IMR-90 (cell line): ENCODE measurements at regions not wholly inside any gene's neighbourhood (a gene's known extent, or its start where the extent isn't known, plus 50 kb on each side); places are given as distances from the start of the nearest gene placed in this dataset.

Experiments
- ATAC-seq: fragments of 200-7000 bp; cut with Tn5 transposase; 2 replicates; pipeline ENCODE4 v1.9.1; 2020; ENCODE audit warnings: low read depth, mild to moderate bottlenecking, moderate library complexity
- BruUV-seq: library from RNA; stranded (reverse); fragments of 400-500 nt; replicated peaks from 2 replicates; lab custom pipeline; 2021; lab: Mats Ljungman, UMichigan
- CTCF ChIA-PET: fragments of 300-600 bp; formaldehyde crosslinking; extraction: SDS; loops from one replicate; lab custom pipeline; 2021; ENCODE audit warnings: antibody characterized with exemption; lab: Yijun Ruan, JAX
- POLR2A ChIA-PET: fragments of 300-600 bp; sonication (Branson Sonifier 250); formaldehyde crosslinking; loops from one replicate; lab custom pipeline; 2022; ENCODE audit warnings: antibody characterized with exemption; ENCODE audit not compliant: unreplicated experiment; lab: Charles Lee
- DNase-seq: peaks from one replicate; pipeline ENCODE4 v3.0.0; 2013
- H2AFZ ChIP-seq: replicated peaks from 2 replicates; pipeline ENCODE3; 2013; ENCODE audit warnings: low read length, mild to moderate bottlenecking; ENCODE audit not compliant: poor library complexity
- H2AK5ac ChIP-seq: 2 replicates; pipeline ENCODE4 v1.6.1; 2013; ENCODE audit warnings: low read depth, low read length, inconsistent platforms
- H2AK9ac ChIP-seq: replicated peaks from 2 replicates; pipeline ENCODE3; 2013; ENCODE audit warnings: mild to moderate bottlenecking, low read depth, low read length, moderate library complexity; ENCODE audit not compliant: poor library complexity
- H2BK120ac ChIP-seq: 2 replicates; pipeline ENCODE4 v1.6.1; 2013; ENCODE audit warnings: low read depth, low read length, inconsistent platforms
- H2BK15ac ChIP-seq: 3 replicates; pipeline ENCODE4 v1.6.1; 2013; ENCODE audit warnings: low read depth, low read length, inconsistent platforms
- H2BK20ac ChIP-seq: 2 replicates; pipeline ENCODE4 v1.6.1; 2013; ENCODE audit warnings: low read depth, mild to moderate bottlenecking, inconsistent platforms, low read length, moderate library complexity
- H2BK5ac ChIP-seq: 2 replicates; pipeline ENCODE4 v1.6.1; 2013; ENCODE audit warnings: mild to moderate bottlenecking, low read depth, low read length, inconsistent platforms; ENCODE audit not compliant: poor library complexity, severe bottlenecking
- H3K14ac ChIP-seq: replicated peaks from 2 replicates; pipeline ENCODE4 v1.6.1; 2013; ENCODE audit warnings: low read depth, low read length, inconsistent platforms
- H3K18ac ChIP-seq: 2 replicates; pipeline ENCODE4 v1.6.1; 2013; ENCODE audit warnings: low read depth, low read length, control low read depth
- H3K23ac ChIP-seq: 2 replicates; pipeline ENCODE4 v1.6.1; 2013; ENCODE audit warnings: low read depth, low read length, inconsistent platforms
- H3K27ac ChIP-seq: 2 replicates; pipeline ENCODE4 v1.5.1; 2013; ENCODE audit warnings: mild to moderate bottlenecking, control low read depth, low read length; ENCODE audit not compliant: insufficient read depth
- H3K27me3 ChIP-seq: 2 replicates; pipeline ENCODE4 v1.6.1; 2013; ENCODE audit warnings: low read length; ENCODE audit not compliant: control insufficient read depth, insufficient read depth
- H3K36me3 ChIP-seq: 2 replicates; pipeline ENCODE4 v1.6.1; 2013; ENCODE audit warnings: low read length, mixed read lengths; ENCODE audit not compliant: control insufficient read depth, insufficient read depth
- H3K4ac ChIP-seq: 2 replicates; pipeline ENCODE4 v1.6.1; 2013; ENCODE audit warnings: low read depth, low read length, inconsistent platforms
- H3K4me1 ChIP-seq: 2 replicates; pipeline ENCODE4 v1.6.1; 2013; ENCODE audit warnings: low read length, mixed read lengths; ENCODE audit not compliant: control insufficient read depth, insufficient read depth
- H3K4me2 ChIP-seq: 2 replicates; pipeline ENCODE4 v1.6.1; 2013; ENCODE audit warnings: low read depth, mild to moderate bottlenecking, control low read depth, low read length, moderate library complexity
- H3K4me3 ChIP-seq: 2 replicates; pipeline ENCODE4 v1.5.1; 2013; ENCODE audit warnings: low read depth, mild to moderate bottlenecking, control low read depth, low read length, moderate library complexity; ENCODE audit not compliant: insufficient read depth
- H3K56ac ChIP-seq: 2 replicates; pipeline ENCODE4 v1.6.1; 2013; ENCODE audit warnings: low read length, inconsistent platforms; ENCODE audit not compliant: insufficient read depth; ENCODE audit errors: extremely low read depth
- H3K79me1 ChIP-seq, 2 experiments: 2 replicates each; pipeline ENCODE4 v1.6.1; 2013; ENCODE audit warnings: low read length in 2 of 2, inconsistent platforms in 1 of 2, low read depth in 1 of 2
- H3K9ac ChIP-seq: 2 replicates; pipeline ENCODE4 v1.6.1; 2013; ENCODE audit warnings: low read depth, low read length, control low read depth
- H3K9me1 ChIP-seq: 2 replicates; pipeline ENCODE4 v1.6.1; 2013; ENCODE audit warnings: low read length, inconsistent platforms; ENCODE audit not compliant: insufficient read depth
- H3K9me3 ChIP-seq: 2 replicates; pipeline ENCODE4 v1.6.1; 2013; ENCODE audit warnings: low read length; ENCODE audit not compliant: control insufficient read depth, insufficient read depth
- H4K20me1 ChIP-seq: 2 replicates; pipeline ENCODE4 v1.6.1; 2013; ENCODE audit warnings: low read length, inconsistent platforms; ENCODE audit not compliant: insufficient read depth
- H4K5ac ChIP-seq: 2 replicates; pipeline ENCODE4 v1.6.1; 2013; ENCODE audit warnings: mild to moderate bottlenecking, low read depth, low read length, control low read depth
- H4K8ac ChIP-seq, 2 experiments: 2 replicates each; pipeline ENCODE4 v1.6.1; 2013; ENCODE audit warnings: low read depth in 2 of 2, low read length in 2 of 2, control low read depth in 1 of 2, inconsistent platforms in 1 of 2
- H4K91ac ChIP-seq: 2 replicates; pipeline ENCODE4 v1.6.1; 2013; ENCODE audit warnings: low read depth, low read length, inconsistent platforms; ENCODE audit not compliant: insufficient read depth
- BHLHE40 ChIP-seq: fragments of 150-350 bp; IDR thresholded peaks from 2 replicates; pipeline ENCODE4 v1.6.1; 2016; ENCODE audit warnings: mild to moderate bottlenecking, low read depth, low read length
- FOS ChIP-seq: fragments of 150-350 bp; IDR thresholded peaks from 2 replicates; pipeline ENCODE4 v1.6.1; 2016; ENCODE audit warnings: low read depth, low read length
- MAZ ChIP-seq: IDR thresholded peaks from 2 replicates; pipeline ENCODE4 v1.6.1; 2012; ENCODE audit warnings: low read depth, mild to moderate bottlenecking, low read length, improper control_type of control experiment, moderate library complexity, borderline replicate concordance
- NFE2L2 ChIP-seq: fragments of 150-350 bp; IDR thresholded peaks from 2 replicates; pipeline ENCODE4 v1.6.1; 2016; ENCODE audit warnings: low read depth, mild to moderate bottlenecking, low read length
- POLR2A ChIP-seq: IDR thresholded peaks from 2 replicates; pipeline ENCODE4 v1.6.1; 2012; ENCODE audit warnings: mild to moderate bottlenecking, low read depth, low read length
- WGBS, 2 experiments: methylation state at CpG; one replicate each; pipeline versions ENCODE4 v1.1.5 to v1.1.7; 2013; ENCODE audit warnings: missing lambda C conversion rate in 2 of 2; ENCODE audit not compliant: insufficient read length in 1 of 2; ENCODE audit errors: extremely low coverage in 2 of 2; 5-methylcytosine and 5-hydroxymethylcytosine counted together
- dilution Hi-C: fragments of 300-500 bp; cut with HindIII; formaldehyde crosslinking; loops from one replicate; pipeline ENCODE4 v1.14.3; 2018; ENCODE audit warnings: low sequenced_read_pairs; ENCODE audit not compliant: unreplicated experiment
- in situ Hi-C: fragments of 300-500 bp; cut with MboI; formaldehyde crosslinking; loops from 3 replicates; pipeline ENCODE4 v1.14.3; 2019; ENCODE audit warnings: low sequenced_read_pairs, inconsistent platforms, mixed read lengths
- intact Hi-C: fragments of 100-400 bp; cut with micrococcal nuclease; formaldehyde crosslinking; loops from 2 replicates; pipeline ENCODE4 v1.10.0; 2022
- TF ChIP-seq, protein P1 (sequence below): fragments of 150-350 bp; IDR thresholded peaks from 2 replicates; pipeline ENCODE4 v1.6.1; 2016; ENCODE audit warnings: low read depth, mild to moderate bottlenecking, low read length, moderate library complexity, borderline replicate concordance
- TF ChIP-seq, protein P2 (sequence below): fragments of 150-350 bp; IDR thresholded peaks from 2 replicates; pipeline ENCODE4 v1.6.1; 2017; ENCODE audit warnings: mild to moderate bottlenecking, antibody characterized with exemption, low read length, low read depth

DNA sequence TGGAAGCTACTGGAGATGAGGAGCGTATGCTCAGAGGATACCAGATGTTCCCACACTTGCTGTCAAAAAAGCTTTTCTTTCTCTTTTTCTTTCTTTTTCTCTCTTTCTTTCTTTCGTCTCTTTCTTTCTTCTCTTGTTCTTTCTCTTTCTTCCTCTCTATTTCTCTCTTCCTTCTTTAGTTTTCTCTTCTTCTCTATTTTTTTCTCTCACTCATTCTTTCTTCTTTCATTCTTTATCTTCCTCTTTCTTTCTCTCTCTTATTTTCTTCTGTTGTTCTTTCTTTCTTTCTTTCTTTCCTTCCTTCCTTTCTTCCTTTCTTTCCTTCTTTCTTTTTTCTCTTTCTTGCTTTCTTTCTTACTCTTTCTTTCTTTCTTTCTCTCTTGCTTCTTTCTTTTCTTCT lies 457.6 kb downstream of the CMPK2 start:
- H2AFZ ChIP-seq = no peak overlapping the region
- H3K4me1 ChIP-seq = peaks cover 1% of the 10 kb centered on the region; the same call in 1 of the 2 replicates
- intact Hi-C loops = no loop called here
- TF ChIP-seq NFE2L2 (no peak), FOS (no peak), MAZ (no peak), POLR2A (no peak), BHLHE40 (no peak)
- TF ChIP-seq, protein P1, sequence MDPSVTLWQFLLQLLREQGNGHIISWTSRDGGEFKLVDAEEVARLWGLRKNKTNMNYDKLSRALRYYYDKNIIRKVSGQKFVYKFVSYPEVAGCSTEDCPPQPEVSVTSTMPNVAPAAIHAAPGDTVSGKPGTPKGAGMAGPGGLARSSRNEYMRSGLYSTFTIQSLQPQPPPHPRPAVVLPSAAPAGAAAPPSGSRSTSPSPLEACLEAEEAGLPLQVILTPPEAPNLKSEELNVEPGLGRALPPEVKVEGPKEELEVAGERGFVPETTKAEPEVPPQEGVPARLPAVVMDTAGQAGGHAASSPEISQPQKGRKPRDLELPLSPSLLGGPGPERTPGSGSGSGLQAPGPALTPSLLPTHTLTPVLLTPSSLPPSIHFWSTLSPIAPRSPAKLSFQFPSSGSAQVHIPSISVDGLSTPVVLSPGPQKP = no peak
- TF ChIP-seq, protein P2, sequence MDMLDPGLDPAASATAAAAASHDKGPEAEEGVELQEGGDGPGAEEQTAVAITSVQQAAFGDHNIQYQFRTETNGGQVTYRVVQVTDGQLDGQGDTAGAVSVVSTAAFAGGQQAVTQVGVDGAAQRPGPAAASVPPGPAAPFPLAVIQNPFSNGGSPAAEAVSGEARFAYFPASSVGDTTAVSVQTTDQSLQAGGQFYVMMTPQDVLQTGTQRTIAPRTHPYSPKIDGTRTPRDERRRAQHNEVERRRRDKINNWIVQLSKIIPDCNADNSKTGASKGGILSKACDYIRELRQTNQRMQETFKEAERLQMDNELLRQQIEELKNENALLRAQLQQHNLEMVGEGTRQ = no peak
- no peak overlapping the region for H2BK15ac ChIP-seq
- H3K27me3 ChIP-seq = no peaks in the 10 kb centered on the region
- in situ Hi-C loops = no loop called here
- no peaks in the 10 kb centered on the region for H3K9me3 ChIP-seq
- CTCF ChIA-PET = no interaction called here
- H3K9ac ChIP-seq = no peak overlapping the region
- H3K18ac ChIP-seq = no peak overlapping the region
- BruUV-seq = no TSS peak
- H2AK9ac ChIP-seq = no peak overlapping the region
- H3K4me2 ChIP-seq = no peak overlapping the region
- no peak overlapping the region for H4K5ac ChIP-seq
- no peaks in the 10 kb centered on the region for H4K20me1 ChIP-seq
- no peak overlapping the region for H4K8ac ChIP-seq
- no peak overlapping the region for H3K27ac ChIP-seq
- H3K36me3 ChIP-seq = no peaks in the 10 kb centered on the region
- H2BK5ac ChIP-seq = no peak overlapping the region
- ATAC-seq = no peak
- POLR2A ChIA-PET = no interaction called here
- dilution Hi-C loops = no loop called here
- no peak overlapping the region for H3K56ac ChIP-seq
- H2BK120ac ChIP-seq = no peak overlapping the region
- H3K4me3 ChIP-seq = no peak overlapping the region
- DNase-seq = no peak
- H3K4ac ChIP-seq = no peak overlapping the region
- H3K9me1 ChIP-seq = no peaks in the 10 kb centered on the region
- H3K23ac ChIP-seq = no peak overlapping the region
- no peak overlapping the region for H2AK5ac ChIP-seq
- H3K14ac ChIP-seq = no peak overlapping the region
- H4K91ac ChIP-seq = no peak overlapping the region
- no peaks in the 10 kb centered on the region for H3K79me1 ChIP-seq
- H2BK20ac ChIP-seq = no peak overlapping the region
- no CpG with 5 or more reads among the region's 2 CpGs for WGBS, 2 experiments
